ENCODE measurements at regions not wholly inside any gene's neighbourhood (a gene's known extent, or its start where the extent isn't known, plus 50 kb on each side); places are given as distances from the start of the nearest gene placed in this dataset.
"Not testable (repeated sequence)": the region's sequence is repeated elsewhere in the genome, so short reads cannot be mapped to it uniquely, and the experiment has no call there.

GRCh38 chr2:142398212-142398611 lies 267.4 kb upstream of the LRP1B start:
- no peaks in the 10 kb centered on the region for H3K9me3 ChIP-seq (ENCODE audit: control insufficient read depth, low read depth, low read length)
- no peak for DNase-seq
- no peaks in the 10 kb centered on the region for H3K4me1 ChIP-seq (ENCODE audit: control insufficient read depth, insufficient read depth, low read length)
- H3K27ac ChIP-seq (ENCODE audit: low read length), result no peak overlapping the region
- no peaks in the 10 kb centered on the region for H3K27me3 ChIP-seq (ENCODE audit: control insufficient read depth, insufficient read depth, low read length)
- WGBS (ENCODE audit: insufficient coverage, low lambda C conversion rate), result no CpG with 5 or more reads among the region's 1 CpG
- no peaks in the 10 kb centered on the region for H3K36me3 ChIP-seq (ENCODE audit: control insufficient read depth, insufficient read depth, low read length)
- H3K4me3 ChIP-seq (ENCODE audit: low read length), result no peak overlapping the region

GRCh38 chr2:142395291-142395690 lies 264.5 kb upstream of the LRP1B start:
- no peaks in the 10 kb centered on the region for H3K9me3 ChIP-seq (ENCODE audit: control insufficient read depth, low read depth, low read length)
- whole genome bisulfite sequencing (ENCODE audit: insufficient coverage, low lambda C conversion rate), result no CpG with 5 or more reads among the region's 1 CpG
- H3K4me1 ChIP-seq (ENCODE audit: control insufficient read depth, insufficient read depth, low read length), result no peaks in the 10 kb centered on the region
- H3K36me3 ChIP-seq (ENCODE audit: control insufficient read depth, insufficient read depth, low read length), result no peaks in the 10 kb centered on the region
- H3K27me3 ChIP-seq (ENCODE audit: control insufficient read depth, insufficient read depth, low read length), result no peaks in the 10 kb centered on the region
- H3K27ac ChIP-seq (ENCODE audit: low read length), result no peak overlapping the region
- no peak for DNase-seq
- H3K4me3 ChIP-seq (ENCODE audit: low read length), result no peak overlapping the region

GRCh38 chr2:142380372-142380771 lies 249.6 kb upstream of the LRP1B start:
- H3K9me3 ChIP-seq (ENCODE audit: control insufficient read depth, low read depth, low read length), result no peaks in the 10 kb centered on the region
- no peak for DNase-seq
- H3K4me1 ChIP-seq (ENCODE audit: control insufficient read depth, insufficient read depth, low read length), result no peaks in the 10 kb centered on the region
- H3K4me3 ChIP-seq (ENCODE audit: low read length), result no peak overlapping the region
- no peaks in the 10 kb centered on the region for H3K27me3 ChIP-seq (ENCODE audit: control insufficient read depth, insufficient read depth, low read length)
- no peaks in the 10 kb centered on the region for H3K36me3 ChIP-seq (ENCODE audit: control insufficient read depth, insufficient read depth, low read length)
- no peak overlapping the region for H3K27ac ChIP-seq (ENCODE audit: low read length)

GRCh38 chr2:142362069-142362468 lies 231.3 kb upstream of the LRP1B start:
- H3K9me3 ChIP-seq (ENCODE audit: control insufficient read depth, low read depth, low read length); H3K27ac ChIP-seq (ENCODE audit: low read length); DNase-seq; H3K4me3 ChIP-seq (ENCODE audit: low read length); H3K4me1 ChIP-seq (ENCODE audit: control insufficient read depth, insufficient read depth, low read length); H3K36me3 ChIP-seq (ENCODE audit: control insufficient read depth, insufficient read depth, low read length); H3K27me3 ChIP-seq (ENCODE audit: control insufficient read depth, insufficient read depth, low read length): not testable (repeated sequence)
- WGBS (ENCODE audit: insufficient coverage, low lambda C conversion rate), result no CpG with 5 or more reads among the region's 7 CpGs

- Histone ChIP-seq H3K36me3 (ENCODE audit: control insufficient read depth, insufficient read depth, low read length) (no peaks in the 10 kb centered on the region), H3K9me3 (ENCODE audit: control insufficient read depth, low read depth, low read length) (no peaks in the 10 kb centered on the region), H3K27ac (ENCODE audit: low read length) (no peak overlapping the region), H3K27me3 (ENCODE audit: control insufficient read depth, insufficient read depth, low read length) (no peaks in the 10 kb centered on the region), H3K4me3 (ENCODE audit: low read length) (no peak overlapping the region), H3K4me1 (ENCODE audit: control insufficient read depth, insufficient read depth, low read length) (no peaks in the 10 kb centered on the region)
- WGBS (ENCODE audit: insufficient coverage, low lambda C conversion rate), result no CpG with 5 or more reads among the region's 1 CpG
- DNase-seq, result no peak
Observed at GRCh38 chr2:142347751-142348150, 216.9 kb upstream of the LRP1B start.

- peaks cover 3% of the 10 kb centered on the region for H3K9me3 ChIP-seq (ENCODE audit: control insufficient read depth, low read depth, low read length)
- no peaks in the 10 kb centered on the region for H3K36me3 ChIP-seq (ENCODE audit: control insufficient read depth, insufficient read depth, low read length)
- H3K4me1 ChIP-seq (ENCODE audit: control insufficient read depth, insufficient read depth, low read length), result no peaks in the 10 kb centered on the region
- H3K27me3 ChIP-seq (ENCODE audit: control insufficient read depth, insufficient read depth, low read length), result no peaks in the 10 kb centered on the region
- no peak overlapping the region for H3K27ac ChIP-seq (ENCODE audit: low read length)
- H3K4me3 ChIP-seq (ENCODE audit: low read length), result no peak overlapping the region
- DNase-seq, result no peak
Observed at GRCh38 chr2:142339261-142339660, 208.4 kb upstream of the LRP1B start.

DNA sequence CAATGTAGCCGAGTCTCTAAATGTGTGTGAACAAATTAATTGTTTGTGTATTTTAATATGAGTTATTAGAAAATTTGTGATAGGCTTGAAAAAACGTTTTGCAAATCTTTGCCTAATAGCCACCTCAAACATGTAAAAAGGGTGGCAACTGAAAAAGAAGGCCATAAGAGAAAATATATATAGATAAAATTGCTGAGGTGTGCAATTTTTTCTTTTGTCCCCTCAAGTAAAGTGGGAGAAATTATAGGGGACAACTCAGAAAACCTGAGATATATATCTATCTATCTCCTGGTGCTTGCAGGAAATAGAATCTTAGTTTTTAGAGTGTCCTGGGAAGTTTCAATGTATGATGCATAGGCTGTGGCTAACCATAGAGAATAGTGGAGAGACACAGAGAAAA lies 201.4 kb upstream of the LRP1B start:
- Histone ChIP-seq H3K27ac (ENCODE audit: low read length) (no peak overlapping the region), H3K9me3 (ENCODE audit: control insufficient read depth, low read depth, low read length) (no peaks in the 10 kb centered on the region), H3K27me3 (ENCODE audit: control insufficient read depth, insufficient read depth, low read length) (no peaks in the 10 kb centered on the region), H3K4me3 (ENCODE audit: low read length) (no peak overlapping the region), H3K36me3 (ENCODE audit: control insufficient read depth, insufficient read depth, low read length) (no peaks in the 10 kb centered on the region), H3K4me1 (ENCODE audit: control insufficient read depth, insufficient read depth, low read length) (no peaks in the 10 kb centered on the region)
- no peak for DNase-seq
- no CpG with 5 or more reads among the region's 2 CpGs for WGBS (ENCODE audit: insufficient coverage, low lambda C conversion rate)

- Histone ChIP-seq H3K9me3 (ENCODE audit: control insufficient read depth, low read depth, low read length) (no peaks in the 10 kb centered on the region), H3K4me3 (ENCODE audit: low read length) (no peak overlapping the region), H3K27ac (ENCODE audit: low read length) (no peak overlapping the region), H3K4me1 (ENCODE audit: control insufficient read depth, insufficient read depth, low read length) (no peaks in the 10 kb centered on the region), H3K36me3 (ENCODE audit: control insufficient read depth, insufficient read depth, low read length) (no peaks in the 10 kb centered on the region), H3K27me3 (ENCODE audit: control insufficient read depth, insufficient read depth, low read length) (no peaks in the 10 kb centered on the region)
- DNase-seq, result no peak
- 100% methylated on average over 1 of the region's 1 CpG for WGBS (ENCODE audit: insufficient coverage, low lambda C conversion rate)
Observed at GRCh38 chr2:142330458-142330857, 199.6 kb upstream of the LRP1B start.

- Histone ChIP-seq H3K9me3 (ENCODE audit: control insufficient read depth, low read depth, low read length) (no peaks in the 10 kb centered on the region), H3K27ac (ENCODE audit: low read length) (no peak overlapping the region), H3K36me3 (ENCODE audit: control insufficient read depth, insufficient read depth, low read length) (no peaks in the 10 kb centered on the region), H3K4me3 (ENCODE audit: low read length) (no peak overlapping the region), H3K4me1 (ENCODE audit: control insufficient read depth, insufficient read depth, low read length) (no peaks in the 10 kb centered on the region), H3K27me3 (ENCODE audit: control insufficient read depth, insufficient read depth, low read length) (no peaks in the 10 kb centered on the region)
- DNase-seq, result no peak
Observed at GRCh38 chr2:142325870-142326269, 195.1 kb upstream of the LRP1B start.

- no peaks in the 10 kb centered on the region for H3K4me1 ChIP-seq (ENCODE audit: control insufficient read depth, insufficient read depth, low read length)
- no peaks in the 10 kb centered on the region for H3K36me3 ChIP-seq (ENCODE audit: control insufficient read depth, insufficient read depth, low read length)
- H3K27ac ChIP-seq (ENCODE audit: low read length), result no peak overlapping the region
- WGBS (ENCODE audit: insufficient coverage, low lambda C conversion rate), result no CpG with 5 or more reads among the region's 1 CpG
- no peak overlapping the region for H3K4me3 ChIP-seq (ENCODE audit: low read length)
- no peaks in the 10 kb centered on the region for H3K9me3 ChIP-seq (ENCODE audit: control insufficient read depth, low read depth, low read length)
- H3K27me3 ChIP-seq (ENCODE audit: control insufficient read depth, insufficient read depth, low read length), result no peaks in the 10 kb centered on the region
- no peak for DNase-seq
Observed at GRCh38 chr2:142323206-142323605, 192.4 kb upstream of the LRP1B start.

DNA sequence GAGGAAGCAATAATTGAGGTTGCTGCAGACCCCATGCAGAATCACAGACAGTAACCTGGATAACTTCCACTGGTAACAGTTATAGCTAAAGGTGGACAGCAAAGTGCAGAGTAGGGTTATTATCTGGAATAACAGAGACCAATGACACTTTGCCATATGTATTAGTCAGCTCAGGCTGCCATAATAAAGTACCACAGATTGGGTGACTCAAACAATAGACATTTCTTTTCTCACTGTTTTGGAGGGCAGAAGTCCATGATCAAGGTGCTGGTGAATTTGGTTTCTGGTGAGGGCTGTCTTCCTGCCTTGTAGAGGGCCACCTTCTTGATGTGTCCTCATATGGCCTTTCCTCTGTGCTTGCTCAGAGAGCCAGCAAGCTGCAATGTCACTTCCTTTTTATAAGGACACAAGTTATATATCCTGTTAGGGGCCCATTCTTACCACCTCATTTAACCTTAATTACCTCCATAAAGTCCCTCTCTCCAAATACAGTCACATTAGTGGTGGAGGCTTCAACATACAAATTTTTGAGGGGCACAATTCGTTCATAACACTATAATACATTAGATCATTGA lies 191.0 kb upstream of the LRP1B start:
- H3K27ac ChIP-seq (ENCODE audit: low read length), result no peak overlapping the region

More for the DNA sequence above, 191.0 kb upstream of the LRP1B start:
- no peaks in the 10 kb centered on the region for H3K9me3 ChIP-seq (ENCODE audit: control insufficient read depth, low read depth, low read length)
- no peaks in the 10 kb centered on the region for H3K36me3 ChIP-seq (ENCODE audit: control insufficient read depth, insufficient read depth, low read length)
- H3K4me3 ChIP-seq (ENCODE audit: low read length), result no peak overlapping the region
- no peak for DNase-seq
- no peaks in the 10 kb centered on the region for H3K27me3 ChIP-seq (ENCODE audit: control insufficient read depth, insufficient read depth, low read length)
- no CpG with 5 or more reads among the region's 1 CpG for WGBS (ENCODE audit: insufficient coverage, low lambda C conversion rate)
- no peaks in the 10 kb centered on the region for H3K4me1 ChIP-seq (ENCODE audit: control insufficient read depth, insufficient read depth, low read length)
